ENCODE measurements at regions not wholly inside any gene's neighbourhood (a gene's known extent, or its start where the extent isn't known, plus 50 kb on each side); places are given as distances from the start of the nearest gene placed in this dataset.
"Not testable (repeated sequence)": the region's sequence is repeated elsewhere in the genome, so short reads cannot be mapped to it uniquely, and the experiment has no call there.

DNA sequence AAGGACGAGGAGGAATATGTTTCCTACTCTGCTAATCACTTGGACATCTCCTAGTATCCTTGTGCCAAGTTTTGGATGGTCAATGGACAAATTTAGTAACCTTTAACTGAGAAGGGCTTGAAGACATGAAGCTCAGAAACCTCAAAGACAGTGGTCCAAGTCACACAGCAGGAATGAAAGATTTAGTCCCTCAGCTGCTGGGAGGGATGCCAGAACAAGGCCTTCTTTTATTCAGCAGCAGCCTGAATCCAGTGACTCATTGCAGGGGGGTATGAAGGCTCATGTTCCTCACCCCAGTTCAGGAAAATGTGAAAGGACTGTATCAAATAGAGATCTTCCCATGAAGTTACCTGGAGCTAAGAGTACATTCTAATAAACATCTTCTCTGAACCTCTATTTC, 214.9 kb upstream of the UGT8 start:
- no peak for DNase-seq

DNA sequence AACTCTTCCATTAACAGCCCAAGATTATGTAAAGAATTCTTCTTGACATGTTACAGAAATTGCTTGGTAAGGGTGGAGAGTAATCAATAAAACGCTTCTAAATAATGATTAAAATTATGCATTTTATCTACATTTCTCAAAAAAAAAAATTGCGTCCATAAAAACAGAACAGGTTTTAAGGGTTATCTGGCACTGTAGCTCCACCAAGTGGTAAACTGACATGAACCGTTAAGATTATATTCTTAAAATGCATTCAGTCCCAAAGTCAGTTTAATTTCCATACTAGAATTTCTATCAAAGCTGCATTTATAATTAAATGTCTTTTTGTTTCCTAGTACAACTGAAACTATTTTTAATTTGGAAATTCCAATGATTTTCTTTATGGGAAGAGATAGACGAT, 214.0 kb upstream of the UGT8 start:
- DNase-seq: peak; percentile 22

DNA sequence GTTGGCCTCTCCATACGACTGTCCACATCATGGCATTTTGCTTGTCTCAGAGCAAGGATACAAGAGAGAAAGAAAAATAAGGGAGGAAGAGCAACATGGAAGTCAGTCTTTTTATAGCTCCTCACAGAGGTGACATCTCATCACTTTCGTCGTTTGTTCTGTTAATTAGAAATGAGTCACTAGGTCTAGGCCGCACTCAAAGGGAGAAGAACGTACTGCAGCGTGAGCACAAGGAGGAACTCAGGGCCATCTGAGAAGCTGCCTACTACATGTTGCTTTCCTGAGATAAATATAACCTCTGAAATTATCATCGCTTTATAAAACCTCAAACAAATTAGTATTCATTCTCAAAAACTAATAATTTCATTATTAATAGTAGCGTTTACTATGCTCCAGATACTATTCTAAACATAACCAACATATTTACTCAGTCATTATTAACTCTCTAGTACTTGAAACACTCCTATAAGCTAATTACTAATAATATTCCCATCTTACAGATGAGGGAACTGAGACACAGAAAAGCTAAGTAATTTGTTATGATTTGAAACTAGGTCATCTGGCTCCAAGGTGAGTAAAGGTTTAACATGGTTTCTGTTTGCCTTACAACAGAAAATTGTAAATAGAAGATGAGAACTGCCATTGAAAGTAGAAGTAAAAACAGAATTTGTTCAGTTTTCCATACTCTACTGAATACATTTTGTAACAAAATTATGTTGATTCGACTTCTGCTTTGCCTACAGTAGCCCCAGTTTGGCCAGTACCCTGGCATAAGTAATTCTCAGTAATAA, 213.2 kb upstream of the UGT8 start:
- no peak for DNase-seq

DNA sequence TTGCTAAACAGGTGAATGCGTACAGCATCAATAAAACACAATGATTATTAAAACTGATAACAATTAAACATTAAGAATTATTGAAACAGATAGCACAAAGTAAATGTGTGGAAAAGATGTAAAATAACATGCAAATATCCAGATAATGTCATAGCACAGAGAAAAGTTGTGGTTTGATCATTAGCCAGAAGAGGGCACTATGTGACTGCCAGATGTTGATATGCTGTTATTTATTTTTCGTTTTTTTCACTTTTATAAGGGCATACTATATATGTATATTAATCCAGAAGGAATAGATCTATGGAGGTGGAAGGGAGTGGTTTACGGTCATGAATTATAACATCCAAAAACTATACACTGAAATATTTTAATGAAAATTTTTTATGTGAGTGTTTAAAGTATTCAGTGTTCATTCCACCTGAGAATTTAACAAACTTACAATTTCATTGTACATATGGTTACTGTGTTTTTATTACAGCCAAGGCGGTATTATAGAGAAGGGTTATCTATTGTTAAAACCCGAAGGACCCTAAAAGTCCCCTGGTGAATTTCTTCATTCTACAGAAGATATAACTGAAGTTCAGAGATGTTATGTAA, 211.9 kb upstream of the UGT8 start:
- DNase-seq: no peak

DNA sequence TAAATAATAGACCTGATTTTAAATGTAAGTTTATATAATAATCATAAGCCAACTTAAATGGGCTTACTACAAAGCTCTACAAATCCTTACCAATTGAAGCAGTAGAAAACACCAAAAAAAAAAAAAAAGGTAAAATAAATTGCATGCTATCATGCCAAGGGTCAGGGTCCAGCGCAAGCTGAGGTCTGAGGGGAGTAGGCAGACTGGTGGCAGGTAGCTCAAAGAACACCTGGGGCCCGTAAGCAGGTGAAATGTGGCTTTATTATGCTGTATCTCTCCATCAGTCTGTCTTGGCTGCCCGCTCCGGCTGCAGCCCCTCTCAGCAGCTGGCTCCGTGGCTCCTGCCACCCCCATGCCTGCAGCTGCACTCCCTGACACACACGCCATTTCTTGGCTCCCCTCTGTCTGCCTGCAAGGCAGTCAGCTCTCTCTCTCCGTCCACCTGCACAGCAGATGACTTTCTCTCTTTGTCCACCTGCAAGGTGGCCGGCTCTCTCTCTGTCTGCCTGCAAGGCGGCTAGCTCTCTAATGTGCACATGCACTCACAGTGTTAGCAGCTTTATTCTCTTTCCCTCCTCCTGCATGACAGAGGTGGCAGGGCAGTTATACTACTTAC, 209.4 kb upstream of the UGT8 start:
- DNase-seq: no peak

DNA sequence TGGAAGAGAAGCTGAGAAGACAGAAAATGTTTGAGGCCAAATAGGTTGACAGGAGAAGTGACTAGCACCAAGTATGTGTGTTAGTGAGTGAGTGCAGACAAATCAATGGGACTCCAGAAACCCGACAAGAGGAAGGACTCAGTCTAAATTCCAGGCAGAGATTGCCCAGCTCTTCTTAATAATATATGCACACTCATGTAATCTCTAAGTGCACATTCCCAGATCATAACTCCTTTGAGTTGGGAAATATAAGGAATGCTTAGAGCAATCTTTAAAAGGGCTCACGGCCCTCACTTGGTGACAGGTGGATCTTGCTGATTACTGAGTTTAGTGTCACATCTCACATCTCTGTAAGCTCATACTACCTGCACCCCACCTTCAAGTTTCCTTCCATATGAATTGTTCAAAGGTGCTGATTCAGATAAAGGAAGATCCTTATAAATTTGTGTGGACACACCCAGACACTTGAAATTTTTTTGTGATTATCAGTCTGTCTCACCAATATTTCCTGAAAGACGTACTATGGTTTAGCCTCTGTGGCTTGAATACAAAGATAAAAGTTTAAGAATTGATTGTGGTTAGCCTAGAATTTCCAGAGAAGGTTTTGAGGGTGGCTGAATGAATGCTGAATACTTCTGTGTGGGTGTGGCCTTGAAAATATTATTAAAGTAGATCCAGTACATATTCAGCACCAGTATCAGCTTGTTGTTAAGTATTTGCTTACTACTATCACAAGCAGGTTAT, 205.1 kb upstream of the UGT8 start:
- no peak for DNase-seq

DNA sequence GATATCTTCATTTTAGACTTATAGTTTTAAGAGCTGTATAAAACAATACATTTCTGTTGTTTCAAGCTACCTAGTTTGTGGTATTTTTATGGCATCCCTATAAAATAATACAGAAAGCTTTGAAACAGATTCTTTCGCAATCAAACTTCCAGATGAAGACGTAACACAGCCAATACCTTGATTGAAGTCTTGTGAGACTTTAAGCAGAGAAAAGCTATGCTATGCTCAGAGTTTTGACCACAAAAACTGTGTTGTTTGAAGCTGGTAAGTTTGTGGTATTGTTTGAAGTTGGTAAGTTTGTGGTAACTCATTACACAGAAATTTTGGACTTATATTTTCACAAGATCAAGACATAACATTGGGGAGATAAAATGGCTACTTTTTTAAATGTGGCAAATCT, 201.8 kb upstream of the UGT8 start:
- DNase-seq: no peak

DNA sequence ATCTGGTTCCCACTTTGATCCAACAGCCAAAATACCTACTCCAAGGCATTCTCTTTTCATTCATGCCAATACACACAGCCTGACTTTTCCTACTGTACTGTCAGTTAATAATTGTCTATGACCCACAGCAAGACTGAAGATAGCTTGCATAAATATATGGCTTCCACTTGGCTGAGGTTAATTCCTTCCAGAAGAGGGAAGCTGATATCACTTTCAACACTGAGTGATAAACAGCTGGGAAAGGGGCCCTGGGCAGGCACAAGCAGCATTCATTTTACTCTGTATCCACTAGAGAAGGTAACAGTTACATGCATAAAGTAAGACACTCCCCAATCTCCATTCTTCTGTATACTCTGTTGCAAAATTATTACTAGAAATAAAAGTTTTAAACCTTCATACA, 200.2 kb upstream of the UGT8 start:
- DNase-seq: no peak

DNA sequence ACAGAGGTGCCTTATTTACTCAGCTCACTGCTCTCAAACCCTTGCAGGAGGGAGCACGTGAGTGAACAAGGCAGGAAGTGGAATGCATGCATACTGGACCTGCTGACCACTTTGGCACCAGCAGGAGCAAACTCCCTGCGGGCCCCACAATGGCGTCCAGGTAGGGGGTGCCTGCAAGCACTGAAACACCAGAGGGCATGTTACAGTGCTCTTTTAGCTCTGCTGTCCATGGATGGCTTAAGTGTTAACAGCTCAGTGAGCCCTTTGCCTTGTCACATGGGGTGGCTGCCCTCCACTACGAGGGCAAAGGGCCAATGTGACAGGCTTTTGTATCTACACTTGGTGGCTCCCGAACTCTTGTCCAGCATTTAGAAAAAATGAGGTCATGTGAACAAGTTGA, 199.5 kb upstream of the UGT8 start:
- DNase-seq: no peak

DNA sequence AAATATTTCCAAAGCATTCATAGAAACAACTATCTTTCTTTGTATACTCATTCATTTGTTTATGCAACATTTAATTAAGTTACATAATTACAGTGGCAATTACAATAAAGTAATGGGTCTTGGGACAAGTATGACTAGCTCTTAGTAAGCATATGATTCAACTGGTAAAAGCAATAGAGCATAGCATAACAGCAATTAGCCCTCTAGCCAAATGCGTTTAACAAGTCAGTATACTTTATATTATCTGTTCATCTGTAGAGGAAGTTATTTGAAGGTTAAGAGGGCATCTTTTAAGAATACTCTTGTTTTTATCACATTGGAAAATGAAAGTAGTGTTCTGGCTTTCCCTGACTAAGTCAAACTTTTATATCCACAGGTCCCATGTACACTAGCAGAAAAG, 198.1 kb upstream of the UGT8 start:
- DNase-seq: no peak

DNA sequence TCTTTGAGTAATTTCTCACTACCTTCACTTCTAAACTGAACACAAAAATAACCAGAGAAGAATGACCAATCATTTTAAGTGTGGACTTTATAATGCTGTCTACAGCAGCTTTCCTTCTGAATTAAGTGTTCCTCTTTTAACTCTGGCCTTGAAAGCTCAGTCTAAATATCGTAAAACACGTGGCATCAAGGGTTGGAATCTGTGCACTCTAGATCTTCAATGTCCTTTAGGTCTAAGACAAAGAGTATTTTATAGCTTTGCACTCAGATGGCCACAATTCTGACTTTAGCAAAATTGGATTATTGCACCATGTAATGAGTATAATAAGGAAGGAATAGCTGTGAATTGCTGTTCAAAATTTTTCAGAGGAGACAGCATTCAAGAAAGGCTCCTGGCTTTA, 197.1 kb upstream of the UGT8 start:
- DNase-seq: no peak

DNA sequence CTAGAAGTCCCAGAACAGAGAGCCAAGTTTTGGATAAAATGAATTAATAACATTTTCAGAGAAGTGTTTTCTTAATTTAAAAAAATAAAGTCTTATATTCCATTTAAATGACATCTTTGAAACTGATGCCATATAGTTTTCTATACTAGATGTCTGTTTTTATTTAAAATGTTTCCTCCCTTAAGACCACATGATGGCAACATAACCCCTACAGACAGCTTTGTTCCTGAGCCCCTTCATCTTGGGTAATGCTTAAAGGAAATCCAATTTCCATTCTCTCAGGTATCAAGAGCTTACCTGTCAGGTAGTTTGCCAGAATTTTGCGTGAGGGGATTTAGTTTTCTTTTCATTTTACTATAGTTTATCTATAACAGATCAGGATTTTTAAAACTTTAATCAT, 181.4 kb upstream of the UGT8 start:
- peak; percentile 7 for DNase-seq

DNA sequence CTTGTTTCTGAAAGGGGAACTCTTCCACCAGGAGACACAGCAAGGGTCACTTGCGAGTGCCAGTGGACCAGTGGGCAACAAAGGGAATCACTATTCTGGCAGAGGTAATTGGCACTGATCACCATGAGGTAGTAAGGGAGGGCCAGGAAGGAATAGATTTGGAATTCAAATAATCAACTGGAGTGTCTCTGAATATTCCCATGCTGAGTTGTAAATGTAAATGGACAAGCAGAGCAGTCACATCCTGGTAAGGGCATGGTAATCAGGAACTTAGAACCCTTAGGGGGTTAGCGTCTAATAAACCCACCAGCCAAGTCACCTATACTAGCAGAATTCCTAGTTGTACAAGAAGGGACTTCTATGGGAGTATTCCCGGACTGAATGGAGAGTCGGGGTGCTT, 178.5 kb upstream of the UGT8 start:
- no peak for DNase-seq

DNA sequence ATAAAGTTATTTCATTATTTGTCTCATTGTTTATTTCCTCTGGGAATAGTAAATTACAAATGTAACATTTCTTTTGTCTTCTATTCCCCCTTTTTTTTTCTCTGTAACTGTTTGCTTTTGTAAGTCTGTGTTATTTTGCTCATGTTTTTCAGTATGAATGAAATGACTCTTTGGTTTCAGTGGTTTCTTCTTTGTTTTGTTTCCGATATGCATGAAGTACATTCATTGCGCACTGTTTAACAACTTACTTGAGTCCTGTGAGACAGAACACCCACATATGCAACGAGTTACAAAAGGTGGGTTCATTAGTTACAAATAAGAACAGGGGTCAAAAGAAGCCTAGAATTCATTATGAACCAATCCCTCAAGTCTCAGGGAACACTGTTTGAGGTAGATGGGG, 175.0 kb upstream of the UGT8 start:
- no peak for DNase-seq

DNA sequence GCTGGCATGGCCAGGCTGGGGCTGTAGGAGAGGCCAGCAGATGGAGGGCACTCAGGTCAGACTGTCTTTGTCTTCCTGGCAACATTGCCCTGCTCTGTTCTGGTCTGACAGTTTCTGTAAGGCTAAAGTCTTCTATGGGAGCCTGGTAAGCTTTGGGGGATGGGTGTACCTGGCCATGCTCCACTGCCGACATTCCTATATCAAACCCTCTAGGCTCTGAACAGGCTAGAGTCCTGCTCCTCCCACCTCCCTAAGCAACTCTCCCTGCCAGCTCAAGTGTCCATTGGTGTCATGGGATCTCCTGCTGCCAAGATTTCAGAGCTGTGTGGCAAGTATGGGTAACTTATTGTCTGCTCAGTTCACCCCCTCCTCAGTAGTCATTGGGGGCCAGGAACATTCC, 163.5 kb upstream of the UGT8 start:
- DNase-seq: no peak

DNA sequence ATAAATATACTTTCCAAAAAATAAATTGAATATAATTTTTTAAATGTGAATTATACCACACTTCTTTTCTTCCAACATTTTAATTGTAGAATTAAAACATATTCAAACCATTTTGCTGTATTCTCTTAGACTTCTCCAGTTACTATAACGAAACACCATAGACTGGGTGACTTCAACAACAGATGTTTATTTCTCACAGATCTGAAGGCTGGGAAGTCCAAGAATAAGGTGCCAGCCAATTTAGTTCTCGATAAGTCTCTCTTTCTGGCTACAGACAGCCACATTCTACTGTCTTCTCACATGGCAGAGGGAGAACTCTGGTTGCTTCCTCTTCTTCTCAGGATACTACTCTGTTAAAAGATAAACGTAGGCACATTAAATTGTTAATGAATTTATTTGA, 155.8 kb upstream of the UGT8 start:
- DNase-seq: no peak

DNA sequence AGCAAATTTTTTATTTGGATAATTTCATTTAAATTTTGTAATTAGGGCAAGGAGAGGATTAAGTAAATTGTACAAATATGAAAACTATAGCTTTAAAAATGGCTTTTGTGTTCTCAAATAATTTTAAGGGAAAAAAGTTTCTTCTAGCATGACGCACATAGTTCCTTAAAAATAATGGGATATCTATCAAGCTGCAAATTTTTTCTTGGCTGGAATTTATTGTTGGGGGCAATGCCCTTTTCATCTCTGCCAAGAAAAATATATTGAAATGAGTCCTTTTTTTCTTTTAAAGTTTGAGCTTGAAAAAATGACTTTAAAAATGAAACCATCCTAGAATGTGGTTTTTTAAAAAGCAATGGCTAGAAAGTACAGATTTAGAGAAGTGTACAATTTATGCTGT, 154.4 kb upstream of the UGT8 start:
- no peak for DNase-seq

DNA sequence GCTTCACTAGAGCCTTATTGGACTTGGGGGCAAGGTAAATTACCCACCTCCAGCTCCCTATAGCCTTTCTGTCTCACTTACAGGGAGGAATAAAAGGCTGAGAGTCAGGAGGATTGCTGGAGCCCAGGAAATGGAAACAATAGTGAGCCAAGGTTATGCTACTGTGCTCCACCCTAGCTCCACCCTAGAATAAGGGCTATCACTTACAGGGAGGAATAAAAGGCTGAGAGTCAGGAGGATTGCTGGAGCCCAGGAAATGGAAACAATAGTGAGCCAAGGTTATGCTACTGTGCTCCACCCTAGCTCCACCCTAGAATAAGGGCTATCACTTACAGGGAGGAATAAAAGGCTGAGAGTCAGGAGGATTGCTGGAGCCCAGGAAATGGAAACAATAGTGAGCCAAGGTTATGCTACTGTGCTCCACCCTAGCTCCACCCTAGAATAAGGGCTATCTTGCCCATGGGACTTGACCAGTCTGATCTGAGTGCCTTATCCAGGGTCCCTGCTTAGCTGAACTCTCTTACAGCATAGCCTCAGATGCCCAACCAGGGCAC, 150.6 kb upstream of the UGT8 start:
- DNase-seq: not testable (repeated sequence)

DNA sequence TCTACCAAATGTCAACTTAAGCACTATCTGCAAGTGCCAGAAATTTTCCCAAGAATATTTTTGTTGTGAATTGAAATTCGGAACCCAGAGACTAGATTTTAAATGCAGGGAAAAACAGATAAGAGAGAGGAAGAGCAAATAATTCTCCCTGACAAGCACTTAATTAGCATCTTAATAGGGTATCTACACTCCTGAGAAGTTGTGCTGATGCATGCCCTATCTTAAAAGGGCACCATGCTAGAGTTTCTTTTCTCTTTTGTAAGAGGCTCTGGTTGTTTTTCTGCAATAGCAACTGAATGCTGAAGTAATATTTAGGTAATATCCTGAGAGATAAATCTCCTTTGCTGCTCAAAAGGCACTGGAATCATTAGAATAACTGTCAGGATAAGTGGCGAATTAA, 139.9 kb upstream of the UGT8 start:
- DNase-seq: no peak

DNA sequence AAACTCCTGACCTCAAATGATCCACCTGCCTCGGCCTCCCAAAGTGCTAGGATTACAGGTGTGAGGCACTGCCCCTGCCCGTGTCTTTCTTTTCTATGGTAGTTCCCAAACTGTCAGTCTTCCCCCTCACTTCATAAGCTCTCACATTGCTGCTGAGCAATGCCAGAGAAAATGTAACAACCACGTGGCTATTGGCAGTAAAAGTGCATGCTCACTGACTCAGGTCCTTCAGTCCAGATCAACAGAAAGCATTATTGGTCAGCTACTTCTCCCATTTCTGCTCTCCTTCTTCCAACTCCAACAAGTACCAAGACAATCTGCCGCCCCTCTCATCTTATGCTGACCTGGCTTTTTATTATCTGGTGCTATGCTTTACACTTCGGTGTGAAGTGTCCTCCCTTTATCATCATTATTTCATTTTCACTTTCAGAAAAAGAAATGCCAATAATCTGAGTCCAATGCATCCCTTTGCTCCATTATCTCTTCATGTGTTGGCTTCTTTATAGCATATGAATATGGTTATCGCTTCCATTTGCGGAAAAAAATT, 133.8 kb upstream of the UGT8 start:
- no peak for DNase-seq

DNA sequence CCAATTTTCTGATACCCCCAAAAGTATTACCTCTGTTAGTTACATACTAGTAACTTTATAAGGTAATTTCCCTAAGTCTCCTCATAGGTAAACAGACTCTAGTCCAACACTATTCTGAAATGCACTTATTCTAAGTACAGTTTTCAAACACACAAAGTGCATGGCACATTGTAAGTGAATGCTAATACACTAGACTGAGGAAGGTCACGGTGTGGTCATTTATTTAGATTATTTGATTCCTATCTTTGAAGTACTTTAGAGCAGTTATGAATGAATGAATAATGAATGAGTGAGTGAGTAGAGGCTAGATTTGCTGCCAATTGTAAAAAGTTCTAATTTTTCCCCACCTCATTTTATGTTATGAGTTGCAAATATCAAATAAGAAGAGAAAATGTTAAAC, 132.8 kb upstream of the UGT8 start:
- DNase-seq: no peak

DNA sequence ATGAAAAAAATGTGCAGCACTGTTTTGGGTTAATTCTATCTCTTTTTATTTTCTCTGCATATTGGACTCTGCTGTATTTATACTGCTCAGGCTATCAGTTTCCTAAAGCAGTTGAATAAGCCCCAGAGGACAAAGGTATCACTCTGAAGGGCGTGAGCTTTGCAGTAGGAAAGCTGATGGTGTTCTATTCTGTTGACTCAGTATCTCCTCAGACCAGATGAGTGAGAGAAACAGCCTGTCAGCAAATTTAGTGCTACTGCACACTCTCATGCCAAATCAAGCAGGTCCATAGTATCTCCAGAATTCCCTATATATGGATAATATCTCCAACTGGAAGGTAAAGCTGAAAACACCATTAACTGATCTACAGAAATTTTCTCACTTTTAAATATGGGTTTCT, 132.3 kb upstream of the UGT8 start:
- DNase-seq: no peak

Measured in NCI-H1092 (cell line).